OCI-LY3 (cell line): ENCODE measurements at regions not wholly inside any gene's neighbourhood (a gene's known extent, or its start where the extent isn't known, plus 50 kb on each side); places are given as distances from the start of the nearest gene placed in this dataset.

ENCODE experiments used
- H2AFZ ChIP-seq: fragments of 200-600, 300-600 bp; shearing (Covaris generic); 2 replicates; pipeline ENCODE4 v1.6.0; 2014; ENCODE audit warnings: antibody characterized with exemption, low read depth, low read length
- H3K27ac ChIP-seq: fragments of 200-600, 300-600 bp; sonication (generic); 2 replicates; pipeline ENCODE4 v1.5.1; 2014; ENCODE audit warnings: mild to moderate bottlenecking, low read length, moderate library complexity, mixed read lengths
- H3K27me3 ChIP-seq: fragments of 200-600, 300-600 bp; sonication (generic); 2 replicates; pipeline ENCODE4 v1.6.1; 2014; ENCODE audit warnings: low read depth, low read length, mixed read lengths
- H3K36me3 ChIP-seq: fragments of 200-600, 300-600 bp; sonication (generic); replicated peaks from 2 replicates; pipeline ENCODE3; 2014; ENCODE audit warnings: low read depth, low read length, mixed read lengths
- H3K4me1 ChIP-seq: fragments of 300-600, 200-600 bp; sonication (generic); 2 replicates; pipeline ENCODE4 v1.6.1; 2014; ENCODE audit warnings: low read length, mixed read lengths
- H3K4me2 ChIP-seq: fragments of 200-600, 300-600 bp; sonication (generic); 2 replicates; pipeline ENCODE4 v1.6.1; 2014; ENCODE audit warnings: low read length, mixed read lengths
- H3K4me3 ChIP-seq: fragments of 300-600, 200-600 bp; sonication (generic); 2 replicates; pipeline ENCODE4 v1.5.1; 2014; ENCODE audit warnings: antibody characterized with exemption, mild to moderate bottlenecking, low read length, moderate library complexity
- H3K79me2 ChIP-seq: fragments of 300-600, 200-600 bp; shearing (Covaris generic); 2 replicates; pipeline ENCODE4 v1.6.1; 2014; ENCODE audit warnings: mild to moderate bottlenecking, low read length, mixed read lengths
- H3K9ac ChIP-seq: fragments of 300-600, 200-600 bp; shearing (Covaris generic); 2 replicates; pipeline ENCODE4 v1.6.0; 2014; ENCODE audit warnings: mild to moderate bottlenecking, low read length, moderate library complexity
- H3K9me3 ChIP-seq: fragments of 200-600, 300-600 bp; shearing (Covaris generic); 2 replicates; pipeline ENCODE4 v1.6.1; 2014; ENCODE audit warnings: low read length, mixed read lengths; ENCODE audit not compliant: insufficient read depth
- H4K20me1 ChIP-seq: fragments of 200-600, 300-600 bp; sonication (generic); 2 replicates; pipeline ENCODE4 v1.6.1; 2016; ENCODE audit warnings: low read length, mixed read lengths; ENCODE audit not compliant: insufficient read depth
- CTCF ChIP-seq: fragments of 200-600, 300-600 bp; sonication (generic); IDR thresholded peaks from 2 replicates; pipeline ENCODE4 v1.5.1; 2014; ENCODE audit warnings: antibody characterized with exemption, low read length, low read depth
- EZH2phosphoT487 ChIP-seq: fragments of 200-600 bp; shearing (Covaris generic); IDR thresholded peaks from 2 replicates; pipeline ENCODE4 v1.6.1; 2018; ENCODE audit warnings: antibody characterized with exemption, mixed run types, low read depth

- Histone ChIP-seq H3K79me2 (no peaks in the 10 kb centered on the region), H3K9ac (peak overlapping the region; percentile 38)
Observed at GRCh38 chr5:98309785-98310598, 463.5 kb upstream of the RGMB start.

GRCh38 chr5:98314292-98314691, 459.2 kb upstream of the RGMB start:
- Histone ChIP-seq H3K4me1 (peaks cover 10% of the 10 kb centered on the region), H3K36me3 (no peaks in the 10 kb centered on the region), H3K4me3 (no peak overlapping the region), H3K79me2 (no peaks in the 10 kb centered on the region), H3K9me3 (no peaks in the 10 kb centered on the region), H3K4me2 (no peak overlapping the region), H4K20me1 (no peaks in the 10 kb centered on the region), H3K27me3 (no peaks in the 10 kb centered on the region), H3K27ac (no peak overlapping the region), H2AFZ (no peak overlapping the region), H3K9ac (no peak overlapping the region)
- no peak for TF ChIP-seq EZH2phosphoT487
- no peak for TF ChIP-seq CTCF

More at GRCh38 chr5:98309785-98310598, 463.5 kb upstream of the RGMB start:
- no peak for TF ChIP-seq EZH2phosphoT487
- no peak for TF ChIP-seq CTCF
- H3K4me1 ChIP-seq, result peaks cover 14% of the 10 kb centered on the region
- H3K27ac ChIP-seq, result no peak overlapping the region
- no peaks in the 10 kb centered on the region for H3K9me3 ChIP-seq
- H2AFZ ChIP-seq, result peak overlapping the region; percentile 94
- H4K20me1 ChIP-seq, result no peaks in the 10 kb centered on the region
- no peaks in the 10 kb centered on the region for H3K27me3 ChIP-seq
- no peaks in the 10 kb centered on the region for H3K36me3 ChIP-seq
- H3K4me2 ChIP-seq, result peak overlapping the region; percentile 72
- peak overlapping the region; percentile 70 for H3K4me3 ChIP-seq

GRCh38 chr5:98318386-98318785, 455.1 kb upstream of the RGMB start:
- TF ChIP-seq EZH2phosphoT487, result no peak
- no peak overlapping the region for H3K4me2 ChIP-seq
- no peaks in the 10 kb centered on the region for H4K20me1 ChIP-seq
- no peak overlapping the region for H3K9ac ChIP-seq
- H3K4me1 ChIP-seq, result no peaks in the 10 kb centered on the region
- no peaks in the 10 kb centered on the region for H3K79me2 ChIP-seq
- no peak overlapping the region for H2AFZ ChIP-seq
- no peaks in the 10 kb centered on the region for H3K36me3 ChIP-seq
- no peaks in the 10 kb centered on the region for H3K27me3 ChIP-seq
- no peaks in the 10 kb centered on the region for H3K9me3 ChIP-seq
- no peak overlapping the region for H3K4me3 ChIP-seq
- H3K27ac ChIP-seq, result no peak overlapping the region

- no peak overlapping the region for H3K4me2 ChIP-seq
- H3K4me1 ChIP-seq, result no peaks in the 10 kb centered on the region
- H3K4me3 ChIP-seq, result no peak overlapping the region
- H3K36me3 ChIP-seq, result no peaks in the 10 kb centered on the region
- no peaks in the 10 kb centered on the region for H3K27me3 ChIP-seq
- no peak overlapping the region for H2AFZ ChIP-seq
- H3K9me3 ChIP-seq, result no peaks in the 10 kb centered on the region
- no peak overlapping the region for H3K9ac ChIP-seq
- no peak overlapping the region for H3K27ac ChIP-seq
- no peaks in the 10 kb centered on the region for H4K20me1 ChIP-seq
- H3K79me2 ChIP-seq, result no peaks in the 10 kb centered on the region
- no peak for TF ChIP-seq EZH2phosphoT487
- no peak for TF ChIP-seq CTCF
Observed at GRCh38 chr5:98319299-98320011, 454.0 kb upstream of the RGMB start.
